Activated CD4-positive, CD25-positive, alpha-beta regulatory T cell (primary cell): ENCODE measurements at regions not wholly inside any gene's neighbourhood (a gene's known extent, or its start where the extent isn't known, plus 50 kb on each side); places are given as distances from the start of the nearest gene placed in this dataset.
"Not testable (repeated sequence)": the region's sequence is repeated elsewhere in the genome, so short reads cannot be mapped to it uniquely, and the experiment has no call there.

Experiments used
- DNase-seq, 4 experiments: peaks; one replicate each; lab custom pipeline; 2025; lab: John Stamatoyannopoulos, UW

GRCh38 chr10:8173243-8173865, 118.9 kb downstream of the GATA3 start:
- DNase-seq: no peak

- no peak for DNase-seq
Measured at GRCh38 chr10:8173866-8174243, 119.4 kb downstream of the GATA3 start.

GRCh38 chr10:8174762-8175161, 120.3 kb downstream of the GATA3 start:
- DNase-seq: no peak

- not testable (repeated sequence) for DNase-seq
Measured at GRCh38 chr10:8177526-8177925, 123.0 kb downstream of the GATA3 start.

- not testable (repeated sequence) for DNase-seq
Measured at GRCh38 chr10:8179773-8180172, 125.3 kb downstream of the GATA3 start.

GRCh38 chr10:8180360-8181109, 126.0 kb downstream of the GATA3 start:
- DNase-seq: no peak

GRCh38 chr10:8181496-8182157, 127.1 kb downstream of the GATA3 start:
- no peak for DNase-seq

GRCh38 chr10:8182806-8183205, 128.3 kb downstream of the GATA3 start:
- no peak for DNase-seq

- no peak for DNase-seq
Measured at GRCh38 chr10:8183241-8183704, 128.8 kb downstream of the GATA3 start.

- no peak for DNase-seq
Measured at GRCh38 chr10:8187171-8187666, 132.7 kb downstream of the GATA3 start.

GRCh38 chr10:8189458-8189857, 135.0 kb downstream of the GATA3 start:
- no peak for DNase-seq

- no peak for DNase-seq
Measured at GRCh38 chr10:8192301-8192700, 137.8 kb downstream of the GATA3 start.

GRCh38 chr10:8193546-8193945, 139.1 kb downstream of the GATA3 start:
- no peak for DNase-seq

GRCh38 chr10:8194050-8194449, 139.6 kb downstream of the GATA3 start:
- DNase-seq: no peak

- DNase-seq: no peak
Measured at GRCh38 chr10:8206882-8207281, 152.4 kb downstream of the GATA3 start.

- DNase-seq: no peak
Measured at GRCh38 chr10:8211631-8212030, 157.1 kb downstream of the GATA3 start.

GRCh38 chr10:8213735-8214134, 159.2 kb downstream of the GATA3 start:
- DNase-seq: no peak

- DNase-seq: no peak
Measured at GRCh38 chr10:8214587-8214986, 160.1 kb downstream of the GATA3 start.

- no peak for DNase-seq
Measured at GRCh38 chr10:8216893-8217292, 162.4 kb downstream of the GATA3 start.

- no peak for DNase-seq
Measured at GRCh38 chr10:8221451-8221850, 167.0 kb downstream of the GATA3 start.

GRCh38 chr10:8224591-8224990, 170.1 kb downstream of the GATA3 start:
- no peak for DNase-seq

- DNase-seq: no peak
Measured at GRCh38 chr10:8225187-8225586, 170.7 kb downstream of the GATA3 start.

- DNase-seq: no peak
Measured at GRCh38 chr10:8227246-8227645, 172.8 kb downstream of the GATA3 start.
